Inflammatory macrophage (primary cell): ENCODE measurements at regions not wholly inside any gene's neighbourhood (a gene's known extent, or its start where the extent isn't known, plus 50 kb on each side); places are given as distances from the start of the nearest gene placed in this dataset.
"Not testable (repeated sequence)": the region's sequence is repeated elsewhere in the genome, so short reads cannot be mapped to it uniquely, and the experiment has no call there.

ENCODE experiments used
- DNase-seq, 2 donors: peaks; one replicate each; pipeline ENCODE4 v3.0.0-alpha.2; 2020 to 2022

DNA sequence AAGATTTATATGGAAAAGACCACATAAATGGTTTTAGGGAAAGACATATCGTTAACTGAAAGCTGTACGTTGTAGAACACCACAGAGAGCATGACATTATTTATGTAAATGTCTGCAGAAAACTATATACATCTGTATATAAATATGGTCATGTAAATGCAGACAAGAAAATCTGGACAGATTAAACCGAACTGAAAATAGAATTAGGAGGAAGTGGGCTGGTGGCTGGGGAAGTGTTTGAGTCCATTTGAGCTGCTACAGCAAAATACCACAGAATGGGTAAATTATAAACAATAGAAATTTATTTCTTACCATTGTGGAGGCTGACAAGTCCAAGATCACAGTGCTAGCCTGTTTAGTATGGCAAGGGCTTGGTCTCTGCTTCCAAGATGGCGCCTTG, 56.3 kb upstream of the USP6NL start:
- peak; percentile 47 to 51 for DNase-seq

DNA sequence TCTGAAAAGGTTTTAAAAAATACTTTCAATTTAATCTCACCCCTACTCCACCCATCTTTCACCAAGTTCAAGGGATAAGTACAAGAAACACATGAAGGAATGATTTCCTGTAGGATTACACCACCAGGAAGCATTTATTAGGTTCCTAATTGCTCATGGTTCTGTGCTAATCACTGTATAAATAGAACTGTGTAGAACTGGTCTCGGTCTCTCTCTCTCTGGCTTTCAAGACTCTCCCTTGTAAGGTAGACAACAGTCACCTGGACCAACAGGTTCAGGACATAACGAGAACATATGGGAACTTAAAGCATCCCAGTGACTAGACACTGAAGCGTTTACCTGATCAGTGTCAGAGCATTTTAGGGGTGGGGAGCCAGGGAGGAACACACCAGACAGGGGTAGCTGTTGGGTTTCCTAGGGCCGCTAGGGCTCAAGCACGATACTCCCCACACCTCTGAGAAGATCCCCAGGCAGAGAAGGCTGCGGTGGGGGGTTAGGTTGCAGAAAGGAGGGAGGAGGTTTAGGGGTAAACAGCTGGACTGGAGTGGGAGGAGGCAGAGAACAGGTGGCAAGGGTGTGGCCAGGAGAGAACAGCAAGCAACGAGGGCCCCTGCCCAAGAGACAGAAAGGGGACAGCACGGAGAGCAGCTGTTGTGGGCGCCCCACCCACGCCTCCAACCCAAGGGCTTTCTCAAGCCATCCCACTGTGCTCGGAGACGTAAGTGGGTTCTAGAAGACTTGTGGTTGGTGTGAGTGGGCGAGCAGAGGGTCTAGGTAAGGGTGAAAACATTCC, 52.5 kb upstream of the USP6NL start:
- DNase-seq: no peak

- not testable (repeated sequence) for DNase-seq
Observed at GRCh38 chr10:11663126-11663515, 51.7 kb upstream of the USP6NL start.

- no peak for DNase-seq
Observed at GRCh38 chr10:11661441-11661840, 50.0 kb upstream of the USP6NL start.
